ENCODE measurements at regions not wholly inside any gene's neighbourhood (a gene's known extent, or its start where the extent isn't known, plus 50 kb on each side); places are given as distances from the start of the nearest gene placed in this dataset.

- H2BK20ac ChIP-seq (ENCODE audit: low read depth, low read length) = no peak overlapping the region
- no peaks in the 10 kb centered on the region for H3K9me1 ChIP-seq (ENCODE audit: insufficient read depth, low read length)
- H3K23ac ChIP-seq (ENCODE audit: low read depth, low read length) = no peak overlapping the region
- no peak overlapping the region for H3K18ac ChIP-seq (ENCODE audit: low read depth, low read length)
- POLR2A ChIA-PET (ENCODE audit: unreplicated experiment) = no interaction called here
- dilution Hi-C loops (cut with HindIII; ENCODE audit: low sequenced_read_pairs, unreplicated experiment) (no loop called here), intact Hi-C loops (cut with micrococcal nuclease) (loop anchor here (5.0 kb wide), 1 partner anchor 60 kb away; no protein-coding TSS in a partner anchor), in situ Hi-C loops (cut with MboI; ENCODE audit: low sequenced_read_pairs) (loop anchor here (25.0 kb wide), 1 partner anchor 495 kb away; no protein-coding TSS in a partner anchor)
- no peak overlapping the region for H2BK5ac ChIP-seq (ENCODE audit: low read depth, low read length, poor library complexity, severe bottlenecking)
- no peaks in the 10 kb centered on the region for H4K20me1 ChIP-seq (ENCODE audit: insufficient read depth, low read length)
- no peak overlapping the region for H3K4me3 ChIP-seq (ENCODE audit: insufficient read depth, low read depth, low read length)
- H4K5ac ChIP-seq (ENCODE audit: low read depth, low read length) = no peak overlapping the region
- peaks cover 2% of the 10 kb centered on the region for H3K27me3 ChIP-seq (ENCODE audit: control insufficient read depth, insufficient read depth, low read length)
- no peak overlapping the region for H3K4me2 ChIP-seq (ENCODE audit: low read depth, low read length)
- H4K8ac ChIP-seq (ENCODE audit: low read depth in 2 of 2, low read length in 2 of 2) = no peak overlapping the region
- H3K9ac ChIP-seq (ENCODE audit: low read depth, low read length) = no peak overlapping the region
- no peaks in the 10 kb centered on the region for H3K9me3 ChIP-seq (ENCODE audit: control insufficient read depth, insufficient read depth, low read length)
- ATAC-seq (ENCODE audit: low read depth) = no peak
- 48% methylated on average over 3 of the region's 6 CpGs; no CpG with 5 or more reads in 1 of the 2 experiments for WGBS, 2 experiments (ENCODE audit: extremely low coverage in 2 of 2, insufficient read length in 1 of 2)
- peak overlapping the region; percentile 44 for H2AFZ ChIP-seq (replicated peaks; ENCODE audit: low read length, poor library complexity)
- no peaks in the 10 kb centered on the region for H3K79me1 ChIP-seq (ENCODE audit: low read depth in 1 of 2, low read length in 2 of 2)
- H3K14ac ChIP-seq (replicated peaks; ENCODE audit: low read depth, low read length) = no peak overlapping the region
- DNase-seq = no peak
- H3K36me3 ChIP-seq (ENCODE audit: control insufficient read depth, insufficient read depth, low read length) = no peaks in the 10 kb centered on the region
- H2BK120ac ChIP-seq (ENCODE audit: low read depth, low read length) = no peak overlapping the region
- CTCF ChIA-PET = interaction anchor here (0.6 kb wide), 1 partner anchor 22 kb away, joined by 3 read pairs; no protein-coding TSS in a partner anchor
- no peak overlapping the region for H2AK9ac ChIP-seq (replicated peaks; ENCODE audit: low read depth, low read length, poor library complexity)
- H2AK5ac ChIP-seq (ENCODE audit: low read depth, low read length) = no peak overlapping the region
- no peak overlapping the region for H4K91ac ChIP-seq (ENCODE audit: insufficient read depth, low read depth, low read length)
- no peak overlapping the region for H3K27ac ChIP-seq (ENCODE audit: insufficient read depth, low read length)
- no TSS peak for BruUV-seq (replicated peaks)
- H2BK15ac ChIP-seq (ENCODE audit: low read depth, low read length) = no peak overlapping the region
- TF ChIP-seq MAZ (IDR thresholded peaks at IDR 0.05; ENCODE audit: borderline replicate concordance, low read depth, low read length) (no peak), NFE2L2 (IDR thresholded peaks at IDR 0.05; ENCODE audit: low read depth, low read length) (no peak), SMC3 (IDR thresholded peaks at IDR 0.05; ENCODE audit: low read depth, low read length) (no peak), BHLHE40 (IDR thresholded peaks at IDR 0.05; ENCODE audit: low read depth, low read length) (no peak), POLR2A (IDR thresholded peaks at IDR 0.05; ENCODE audit: low read depth, low read length) (no peak), RFX5 (IDR thresholded peaks at IDR 0.05; ENCODE audit: low read depth, low read length) (no peak), MAFK (IDR thresholded peaks at IDR 0.05; ENCODE audit: low read depth, low read length) (no peak), MXI1 (IDR thresholded peaks at IDR 0.05; ENCODE audit: borderline replicate concordance, low read depth, low read length) (no peak)
- TF ChIP-seq, protein P1, sequence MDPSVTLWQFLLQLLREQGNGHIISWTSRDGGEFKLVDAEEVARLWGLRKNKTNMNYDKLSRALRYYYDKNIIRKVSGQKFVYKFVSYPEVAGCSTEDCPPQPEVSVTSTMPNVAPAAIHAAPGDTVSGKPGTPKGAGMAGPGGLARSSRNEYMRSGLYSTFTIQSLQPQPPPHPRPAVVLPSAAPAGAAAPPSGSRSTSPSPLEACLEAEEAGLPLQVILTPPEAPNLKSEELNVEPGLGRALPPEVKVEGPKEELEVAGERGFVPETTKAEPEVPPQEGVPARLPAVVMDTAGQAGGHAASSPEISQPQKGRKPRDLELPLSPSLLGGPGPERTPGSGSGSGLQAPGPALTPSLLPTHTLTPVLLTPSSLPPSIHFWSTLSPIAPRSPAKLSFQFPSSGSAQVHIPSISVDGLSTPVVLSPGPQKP (IDR thresholded peaks at IDR 0.05; ENCODE audit: borderline replicate concordance, low read depth, low read length) = no peak
- TF ChIP-seq, protein P2, sequence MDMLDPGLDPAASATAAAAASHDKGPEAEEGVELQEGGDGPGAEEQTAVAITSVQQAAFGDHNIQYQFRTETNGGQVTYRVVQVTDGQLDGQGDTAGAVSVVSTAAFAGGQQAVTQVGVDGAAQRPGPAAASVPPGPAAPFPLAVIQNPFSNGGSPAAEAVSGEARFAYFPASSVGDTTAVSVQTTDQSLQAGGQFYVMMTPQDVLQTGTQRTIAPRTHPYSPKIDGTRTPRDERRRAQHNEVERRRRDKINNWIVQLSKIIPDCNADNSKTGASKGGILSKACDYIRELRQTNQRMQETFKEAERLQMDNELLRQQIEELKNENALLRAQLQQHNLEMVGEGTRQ (IDR thresholded peaks at IDR 0.05; ENCODE audit: low read depth, low read length) = no peak
- no peak overlapping the region for H3K56ac ChIP-seq (ENCODE audit: extremely low read depth, insufficient read depth, low read length)
- H3K4me1 ChIP-seq (ENCODE audit: control insufficient read depth, insufficient read depth, low read length) = no peaks in the 10 kb centered on the region
- no peak overlapping the region for H3K4ac ChIP-seq (ENCODE audit: low read depth, low read length)
These were observed 89.3 kb downstream of the EBNA1BP2 start for GRCh38 chr1:43082740-43083139.
